GM19238 (cell line): ENCODE measurements at regions not wholly inside any gene's neighbourhood (a gene's known extent, or its start where the extent isn't known, plus 50 kb on each side); places are given as distances from the start of the nearest gene placed in this dataset.

Experiments used
- DNase-seq: peaks from one replicate; pipeline ENCODE4 v3.0.0; 2011; ENCODE audit warnings: low spot score; ENCODE audit not compliant: insufficient read length

DNA sequence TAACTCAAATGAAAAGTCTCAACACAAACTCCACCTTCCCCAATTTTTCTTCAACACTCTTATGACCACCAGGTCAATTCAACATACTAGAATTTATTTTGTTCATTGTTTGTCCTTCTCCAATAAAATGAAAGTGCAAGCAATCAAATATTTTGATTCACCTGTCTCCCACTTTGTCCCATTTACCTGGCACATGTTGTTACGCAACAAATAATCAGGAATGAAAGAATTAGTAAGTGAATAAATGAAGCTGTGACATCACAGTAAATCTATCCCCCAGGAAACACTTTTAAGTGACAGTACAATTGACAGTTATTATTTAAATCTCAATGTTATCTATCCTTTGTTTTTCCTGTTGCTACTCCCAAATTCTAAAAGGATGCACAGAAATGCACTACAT, 393.7 kb upstream of the OPRM1 start:
- DNase-seq: no peak

- no peak for DNase-seq
Measured at GRCh38 chr6:153644000-153644399, 395.0 kb upstream of the OPRM1 start.

GRCh38 chr6:153634416-153634815, 404.6 kb upstream of the OPRM1 start:
- DNase-seq: no peak

- no peak for DNase-seq
Measured at GRCh38 chr6:153625089-153625488, 414.0 kb upstream of the OPRM1 start.

GRCh38 chr6:153624528-153624927, 414.5 kb upstream of the OPRM1 start:
- DNase-seq: no peak

DNA sequence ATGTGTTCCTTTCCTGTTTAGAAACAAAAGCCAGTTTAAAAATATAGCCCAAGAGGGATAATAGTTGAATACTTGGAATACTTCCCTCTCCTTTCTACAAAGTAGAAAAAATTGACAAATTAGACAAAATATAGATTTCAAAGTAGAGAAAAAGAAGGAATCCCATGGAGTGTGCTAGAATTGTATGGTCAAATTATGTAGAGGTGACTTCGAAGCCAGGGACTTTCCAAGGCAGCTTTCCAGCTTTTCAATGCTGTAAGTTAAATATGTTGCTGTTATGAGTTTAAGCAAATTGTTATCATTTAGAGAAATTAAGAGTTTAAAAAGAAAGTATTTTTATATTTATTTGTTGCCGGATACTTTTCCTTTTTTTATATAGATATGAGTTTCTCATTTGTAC, 415.5 kb upstream of the OPRM1 start:
- no peak for DNase-seq

GRCh38 chr6:153621491-153621890, 417.5 kb upstream of the OPRM1 start:
- DNase-seq: no peak

DNA sequence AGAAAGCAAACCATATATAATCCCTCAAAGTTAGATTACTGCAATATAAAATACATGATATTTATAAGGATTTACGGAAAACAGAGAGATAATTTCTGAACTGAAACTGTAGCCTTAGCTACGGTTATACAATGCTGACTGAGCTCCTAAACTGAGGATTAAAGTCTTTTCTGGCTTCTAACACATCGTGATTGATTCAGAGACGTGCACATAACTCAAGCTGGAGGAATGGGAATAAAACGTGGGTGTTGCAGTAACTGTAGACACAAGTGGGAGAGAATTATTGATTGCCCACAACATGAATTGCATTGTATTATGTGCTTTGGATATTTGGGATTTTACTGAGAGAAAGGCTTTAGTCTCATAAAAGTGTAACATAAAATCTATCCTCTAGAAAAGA, 418.0 kb upstream of the OPRM1 start:
- no peak for DNase-seq

DNA sequence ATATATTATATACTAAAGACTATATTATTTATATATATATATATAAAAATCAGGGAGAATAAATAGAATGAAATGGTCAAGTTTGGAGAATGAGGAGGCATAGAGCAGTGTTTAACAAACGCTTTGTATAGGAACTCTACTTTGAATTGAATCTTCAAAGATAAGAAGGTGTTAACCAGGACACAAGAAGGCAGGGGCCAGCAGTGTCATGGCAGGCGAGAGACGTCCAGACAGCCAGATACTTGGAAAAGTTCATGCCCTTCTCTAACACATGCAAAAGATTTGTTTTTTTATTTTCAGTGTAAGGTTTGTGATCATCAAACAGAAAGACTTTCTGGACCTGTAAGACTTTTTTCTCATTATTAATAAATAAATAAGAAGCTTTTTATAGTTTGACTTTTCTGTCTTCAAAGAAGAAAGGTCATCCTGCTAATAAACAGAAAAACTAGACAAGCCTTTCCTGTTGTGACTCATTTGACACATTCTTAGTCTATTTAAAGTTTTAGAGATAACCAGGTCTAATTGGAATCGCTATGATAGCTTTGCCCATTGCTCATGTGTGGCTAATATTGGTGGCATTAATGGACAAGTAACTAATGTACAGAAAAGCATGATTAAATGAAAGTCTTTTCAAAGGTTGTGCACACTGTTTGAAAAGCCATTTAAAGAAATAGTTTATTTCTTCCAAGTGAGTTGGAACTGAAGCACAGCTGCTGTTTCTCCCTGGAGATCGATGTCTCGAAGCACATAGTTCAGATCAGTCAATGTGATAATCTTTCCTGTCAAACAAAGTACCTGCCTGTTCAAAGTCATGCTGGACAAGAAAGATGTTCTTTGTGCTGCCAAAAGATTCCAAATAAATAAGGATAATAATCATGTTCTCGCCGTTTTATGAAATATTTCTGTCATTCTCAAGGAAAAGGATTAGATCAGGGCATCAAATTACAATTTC, 420.4 kb upstream of the OPRM1 start:
- no peak for DNase-seq

DNA sequence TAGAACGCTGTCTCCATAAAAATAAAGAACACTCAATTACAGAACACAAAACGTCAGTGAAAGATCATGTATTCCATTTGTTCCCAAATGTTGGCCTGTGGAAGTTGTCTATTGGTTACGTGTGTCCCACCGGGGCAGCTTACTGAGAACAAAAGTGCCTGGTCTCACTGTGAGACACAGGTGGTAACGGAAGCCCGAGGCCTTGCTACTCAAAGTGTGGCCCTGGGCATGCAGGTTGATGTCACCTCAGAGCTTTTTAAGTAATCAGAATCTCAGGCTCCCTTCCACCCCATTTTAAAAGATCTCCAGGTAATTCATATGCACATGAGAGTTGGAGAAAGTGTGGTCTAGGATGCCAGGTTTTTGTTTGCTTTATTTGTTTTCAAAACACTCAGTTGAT, 422.5 kb upstream of the OPRM1 start:
- DNase-seq: no peak

DNA sequence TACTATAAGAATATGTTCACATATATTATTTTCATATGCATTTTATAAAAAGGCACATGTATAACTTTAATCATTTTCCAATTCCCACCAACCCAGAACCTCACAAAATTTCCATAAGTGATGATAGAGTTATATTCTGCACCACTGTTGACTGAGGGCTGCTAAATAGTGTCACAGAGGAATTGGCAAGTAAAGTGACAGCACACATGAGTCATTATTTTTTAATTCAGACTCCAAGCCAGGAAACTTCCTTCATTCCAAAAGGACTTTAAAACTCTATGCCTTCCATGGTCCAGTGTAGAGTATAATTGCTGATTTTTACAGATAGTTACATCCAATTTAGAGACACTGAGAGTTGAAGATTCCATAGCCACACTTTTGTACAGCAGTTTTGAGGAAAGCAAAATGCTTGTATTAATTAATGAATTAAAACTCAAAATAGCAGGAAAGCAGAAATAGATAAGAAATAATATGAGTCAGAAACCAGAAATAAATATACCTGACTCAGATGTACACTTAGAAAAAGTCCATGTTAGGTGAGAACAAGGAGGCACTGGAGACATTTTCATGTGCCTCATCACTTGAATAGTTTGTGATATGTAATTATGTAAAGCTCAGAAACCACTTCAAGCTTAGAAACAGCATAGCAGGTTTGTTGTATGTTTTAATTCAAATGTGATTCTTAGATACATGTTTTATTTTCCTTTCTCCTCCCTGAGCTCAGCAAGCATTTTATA, 425.2 kb upstream of the OPRM1 start:
- no peak for DNase-seq

- DNase-seq: no peak
Measured at GRCh38 chr6:153602401-153602800, 436.6 kb upstream of the OPRM1 start.

DNA sequence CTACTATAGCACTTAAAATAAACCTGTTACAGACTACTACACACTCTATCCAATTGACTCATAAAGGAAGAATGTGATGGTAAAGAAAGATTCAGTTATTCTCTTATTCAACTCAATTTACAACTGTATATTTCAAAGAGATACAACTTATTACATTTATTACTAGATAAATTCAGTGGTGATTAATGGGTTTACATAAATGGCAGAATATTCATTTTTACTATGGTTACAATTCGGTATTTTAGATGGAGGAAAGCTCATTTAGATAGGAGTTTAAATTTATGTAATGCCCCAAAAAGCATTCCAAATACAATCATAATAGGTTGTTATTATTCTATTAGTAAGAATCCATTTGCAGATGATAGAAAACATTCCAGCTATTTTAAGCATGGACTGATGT, 439.1 kb upstream of the OPRM1 start:
- no peak for DNase-seq

- DNase-seq: no peak
Measured at GRCh38 chr6:153595903-153596302, 443.1 kb upstream of the OPRM1 start.

DNA sequence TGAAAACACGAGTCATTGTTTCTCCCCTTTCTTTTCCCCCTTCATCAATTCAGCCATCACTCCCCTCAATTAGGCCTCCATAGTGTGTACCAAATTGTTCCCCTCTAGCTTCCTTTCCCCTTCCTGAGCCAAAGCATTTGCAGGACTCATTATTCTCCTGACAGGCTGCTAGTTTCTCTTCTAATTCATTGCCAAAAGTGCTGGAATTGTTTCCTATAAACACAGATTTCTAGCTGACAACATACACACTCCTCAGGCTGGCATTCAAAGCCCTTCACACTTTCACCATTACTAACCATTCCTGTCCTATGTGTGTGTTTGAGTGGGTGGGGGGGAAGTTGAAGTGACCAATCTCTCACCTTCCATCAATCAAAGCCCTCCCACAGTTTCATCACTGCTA, 444.2 kb upstream of the OPRM1 start:
- no peak for DNase-seq

DNA sequence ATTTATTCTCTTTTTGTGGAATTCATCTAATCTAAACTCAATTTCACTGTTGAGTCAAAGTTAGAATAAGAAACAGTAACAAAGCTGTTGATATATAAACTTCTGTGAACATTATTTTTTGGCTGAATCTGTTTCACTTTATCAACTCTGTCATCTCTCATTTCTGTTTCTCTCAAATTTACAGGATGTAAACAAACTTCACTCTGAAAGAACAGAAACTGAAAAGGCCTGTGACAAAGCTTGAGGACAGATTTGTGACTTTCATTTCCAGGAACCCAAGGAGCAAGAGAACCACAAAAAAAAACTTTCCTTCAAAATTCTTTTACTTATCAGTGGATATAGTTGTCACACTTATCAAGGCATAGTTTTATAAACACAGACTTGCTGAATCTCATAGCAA, 447.9 kb upstream of the OPRM1 start:
- no peak for DNase-seq

DNA sequence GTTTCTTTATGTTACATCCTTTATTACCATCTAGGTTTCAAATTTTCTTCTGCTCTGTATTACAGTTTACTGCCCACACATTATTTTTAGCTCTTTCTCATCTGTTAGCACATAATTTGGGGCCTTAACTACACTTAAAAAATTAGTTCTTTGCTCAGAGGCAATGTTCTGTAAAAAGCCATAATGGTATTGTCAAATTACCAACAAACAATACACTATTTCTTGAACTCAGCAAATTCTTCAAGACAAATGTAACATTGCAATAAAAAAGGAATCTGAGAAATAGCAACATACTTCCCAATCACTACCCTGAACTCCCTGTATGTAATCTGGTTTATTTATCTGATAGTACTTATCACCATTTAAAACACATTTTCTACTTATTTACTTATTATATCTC, 448.6 kb upstream of the OPRM1 start:
- DNase-seq: no peak

DNA sequence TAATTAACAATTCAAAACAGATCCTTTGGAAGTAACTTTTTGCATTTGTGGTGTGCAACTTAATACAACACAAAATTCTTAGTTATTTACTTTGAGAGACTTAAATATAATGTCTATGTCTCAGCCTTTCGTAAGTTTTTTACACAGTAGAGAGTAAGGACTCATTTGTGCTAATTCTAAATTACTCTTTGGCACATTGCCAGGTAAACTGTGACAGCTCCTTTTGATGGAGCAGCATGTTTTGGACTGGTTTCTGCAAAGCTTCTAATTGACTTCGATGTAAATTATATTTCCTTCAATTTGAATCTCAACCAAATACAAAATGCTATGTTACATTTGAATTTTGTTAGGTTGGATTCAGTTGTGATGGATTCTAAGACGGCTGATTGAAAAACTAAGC, 450.7 kb upstream of the OPRM1 start:
- no peak for DNase-seq

GRCh38 chr6:153583685-153584084, 452.6 kb upstream of the RGS17 start:
- no peak for DNase-seq

DNA sequence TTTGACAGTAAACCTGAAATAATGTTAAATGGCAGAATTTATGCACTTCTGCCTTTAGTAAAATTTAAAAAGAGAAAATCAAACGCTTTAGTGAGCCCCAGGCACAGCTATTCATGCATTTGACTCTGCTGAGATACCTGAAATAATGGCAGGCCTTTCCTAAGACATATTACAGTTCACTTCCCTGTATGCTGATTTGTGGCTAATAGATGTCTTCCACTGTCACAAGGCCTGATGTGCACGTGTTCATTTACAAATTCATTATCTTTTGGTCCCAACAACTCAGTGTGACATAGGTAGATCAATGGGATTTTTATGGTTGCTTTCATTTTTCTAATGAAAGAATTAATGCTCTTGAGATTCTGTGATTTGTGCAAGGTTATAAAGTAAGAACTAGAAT, 449.7 kb upstream of the RGS17 start:
- DNase-seq: no peak

DNA sequence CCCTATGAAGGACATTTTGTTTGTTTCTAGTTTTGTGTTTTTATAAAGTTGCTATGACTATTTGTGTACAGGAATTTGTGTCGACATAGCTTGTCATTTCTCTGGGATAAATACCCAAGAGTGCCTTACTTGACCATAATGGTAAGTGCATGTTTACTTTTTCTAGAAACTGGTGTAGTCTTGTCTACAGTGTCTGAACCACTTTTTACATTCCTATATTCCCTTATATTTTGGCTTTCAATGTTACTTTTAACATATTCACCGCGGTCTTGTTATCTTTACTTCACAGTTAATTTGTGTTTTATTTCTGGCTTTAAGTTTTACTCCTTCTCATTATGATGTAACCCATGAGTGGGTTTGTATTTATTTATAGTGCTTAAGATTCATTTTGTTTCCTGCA, 444.4 kb upstream of the RGS17 start:
- no peak for DNase-seq

- DNase-seq: no peak
Measured at GRCh38 chr6:153574231-153574630, 443.1 kb upstream of the RGS17 start.

GRCh38 chr6:153572371-153572770, 441.3 kb upstream of the RGS17 start:
- no peak for DNase-seq
